GM19351 (cell line): ENCODE measurements at regions not wholly inside any gene's neighbourhood (a gene's known extent, or its start where the extent isn't known, plus 50 kb on each side); places are given as distances from the start of the nearest gene placed in this dataset.

Source experiments
- ATAC-seq: cut with Tn5 transposase; IDR thresholded peaks from one replicate; pipeline ENCODE4 v1.9.1; 2021; ENCODE audit warnings: mild to moderate bottlenecking, moderate library complexity; ENCODE audit not compliant: unreplicated experiment

DNA sequence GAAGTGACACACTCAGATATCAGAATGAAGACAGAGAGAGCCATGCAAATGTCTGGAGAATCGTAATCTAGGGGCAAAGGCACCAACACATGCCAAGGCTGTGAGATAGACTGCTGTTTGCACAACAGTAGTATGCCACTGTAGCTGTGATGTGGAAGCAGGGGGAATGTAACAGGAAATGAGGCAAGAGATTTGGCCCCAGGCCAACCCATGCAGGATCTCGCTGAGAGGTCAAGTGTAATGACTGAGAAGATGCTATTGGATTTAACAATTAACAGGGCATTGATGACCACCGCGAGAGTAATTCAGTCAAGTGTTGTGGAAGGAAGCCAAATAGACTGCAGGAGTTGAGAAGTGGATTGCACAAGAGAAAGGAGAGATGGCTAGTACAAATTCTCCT, 107.3 kb upstream of the ST6GALNAC5 start:
- ATAC-seq = no peak

DNA sequence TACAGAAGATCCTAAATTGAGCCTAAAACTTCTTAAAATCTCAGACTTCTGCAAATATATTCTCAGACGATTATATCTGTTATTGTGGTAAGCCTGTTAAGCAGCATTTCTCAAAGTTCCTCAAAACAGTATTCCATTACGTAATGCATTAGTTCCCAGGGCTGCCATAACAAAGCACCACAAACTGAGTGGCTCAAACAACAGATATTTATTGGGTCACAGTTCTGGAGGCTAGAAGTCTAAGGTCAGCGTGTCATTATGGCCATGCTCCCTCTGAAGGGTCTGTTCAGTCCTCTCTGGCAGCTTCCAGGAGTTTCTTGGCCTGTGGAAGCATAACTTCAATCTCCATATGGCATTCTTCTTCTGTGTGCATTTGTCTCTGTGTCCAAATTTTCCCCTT, 103.5 kb upstream of the ST6GALNAC5 start:
- ATAC-seq = no peak

DNA sequence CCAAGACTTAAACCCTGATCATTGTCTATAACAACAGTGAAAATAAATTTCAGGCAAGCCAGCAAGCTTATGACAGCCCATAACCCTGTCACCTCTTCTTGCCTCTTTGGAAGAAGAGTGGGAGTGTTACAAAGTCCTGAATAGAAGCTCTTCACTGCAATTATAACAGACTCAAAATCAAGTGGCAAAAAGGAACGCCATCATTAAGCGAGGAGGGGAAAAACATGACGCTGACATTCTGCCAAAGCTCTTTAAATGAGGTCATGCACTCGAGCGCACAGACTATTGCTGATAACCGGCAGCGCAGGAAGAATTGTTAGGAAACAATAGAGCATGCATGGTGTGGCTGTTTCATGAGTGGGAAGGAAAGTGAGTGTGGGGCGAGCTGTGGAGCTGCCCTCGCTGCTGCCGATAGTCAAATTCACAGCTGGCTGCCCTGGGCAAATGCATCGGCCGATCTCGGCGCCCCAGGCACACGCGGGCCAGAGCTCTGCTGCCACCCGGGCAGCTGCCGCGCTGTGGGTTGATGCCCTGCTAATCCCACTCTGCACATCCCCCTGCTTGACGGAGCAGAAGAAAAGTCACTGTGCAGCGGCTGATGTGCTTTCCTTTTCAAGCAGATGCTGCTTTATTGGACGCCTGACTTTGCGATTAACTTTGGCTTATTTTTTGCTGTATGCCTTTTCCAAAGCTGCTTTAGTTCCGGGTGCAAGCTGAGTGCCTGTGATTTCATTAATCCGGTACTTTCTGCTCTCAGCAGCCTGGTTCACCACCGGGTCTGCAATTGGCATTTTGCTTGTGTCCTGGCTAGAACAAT, 102.4 kb upstream of the ST6GALNAC5 start:
- ATAC-seq = no peak

DNA sequence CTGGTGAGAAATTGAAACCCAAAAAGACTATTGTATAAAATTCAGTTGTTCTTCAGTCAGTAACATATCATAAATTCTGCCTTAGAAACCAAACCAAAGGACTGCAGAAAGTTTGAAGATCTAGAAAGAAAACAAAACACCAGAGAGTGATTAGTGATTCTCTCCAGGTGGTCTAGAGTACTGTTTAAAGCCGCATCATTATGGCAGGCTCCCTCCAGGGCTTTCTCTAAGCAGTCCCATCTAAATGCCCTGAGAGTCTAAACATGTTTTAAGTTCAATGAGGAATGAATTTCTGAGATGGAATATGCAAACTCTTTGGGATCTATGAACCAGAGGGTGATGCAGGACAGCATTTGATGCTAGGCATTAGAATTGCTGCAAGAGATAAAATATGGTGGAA, 100.9 kb upstream of the ST6GALNAC5 start:
- no peak for ATAC-seq

DNA sequence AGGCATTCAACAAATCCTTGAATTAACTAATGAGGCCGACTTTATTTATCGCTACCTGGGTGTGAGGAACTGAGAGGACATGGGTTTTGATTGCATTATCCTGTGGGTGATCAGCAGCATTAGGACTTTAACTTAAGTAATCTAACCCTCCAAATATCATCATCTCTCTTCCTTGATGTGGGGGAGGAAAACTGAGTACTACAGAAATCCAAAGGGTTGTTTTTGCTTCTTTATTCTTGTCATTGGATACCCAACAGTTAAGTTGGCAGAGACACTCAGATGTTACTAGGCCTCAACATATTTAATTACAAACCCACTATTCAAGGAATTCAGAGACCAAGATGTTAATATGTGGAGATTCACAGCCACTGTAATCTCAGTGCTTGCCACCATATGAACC, 97.4 kb upstream of the ST6GALNAC5 start:
- no peak for ATAC-seq

DNA sequence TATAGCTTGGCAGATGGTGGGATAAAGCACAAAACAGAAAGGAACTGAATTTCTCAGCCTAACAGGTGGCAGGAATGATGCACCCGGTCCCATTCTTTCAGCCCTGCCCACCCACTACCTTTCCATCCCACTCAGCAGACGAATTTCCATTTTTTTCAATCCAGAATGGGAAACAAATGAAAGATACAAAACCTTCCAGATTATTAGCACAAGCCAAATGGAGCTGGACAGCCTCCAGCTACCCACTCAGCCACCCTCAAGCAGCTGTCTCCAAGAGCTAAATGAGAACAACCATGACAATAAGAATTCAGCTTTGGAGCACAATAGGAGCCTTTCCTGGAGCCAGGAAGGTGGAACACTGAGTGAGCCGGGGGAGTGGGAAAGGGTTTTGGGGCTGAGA, 96.3 kb upstream of the ST6GALNAC5 start:
- no peak for ATAC-seq

DNA sequence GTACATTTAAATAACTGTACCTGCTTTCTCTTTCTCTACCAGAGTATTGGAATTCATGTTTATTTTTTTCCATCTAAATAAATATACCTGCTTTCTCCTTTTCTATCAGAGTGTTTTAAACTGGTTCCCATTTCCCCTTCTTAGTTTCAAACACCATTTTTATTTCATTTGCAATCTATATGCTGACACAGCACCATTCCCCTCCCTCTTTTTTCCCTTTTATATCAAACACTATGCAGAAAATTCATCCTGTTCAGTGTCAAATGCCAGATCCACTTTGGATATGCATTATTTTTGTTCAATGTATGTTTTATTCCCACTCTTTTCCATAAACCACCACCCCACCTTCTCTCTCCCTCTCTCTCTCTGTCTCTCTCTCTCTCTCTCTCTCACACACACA, 85.8 kb upstream of the ST6GALNAC5 start:
- no peak for ATAC-seq

DNA sequence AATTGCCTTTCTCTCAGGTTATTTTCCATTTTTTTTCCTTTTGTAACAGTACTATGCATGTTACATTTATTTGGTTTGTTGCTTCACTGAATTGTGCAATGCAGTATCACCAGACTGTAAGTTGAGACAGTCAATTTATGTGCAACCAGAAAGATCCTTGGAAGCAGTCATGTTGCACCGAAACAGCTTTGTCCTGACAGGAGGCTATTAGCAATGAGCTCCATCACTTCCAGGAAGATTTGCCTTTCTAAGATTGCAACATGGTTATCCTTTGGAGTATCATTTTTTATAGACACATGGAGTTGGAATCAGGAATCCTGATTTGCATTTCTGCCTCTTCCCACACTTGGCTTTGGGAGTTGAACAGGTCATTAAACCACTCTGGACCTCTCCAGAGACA, 84.5 kb upstream of the ST6GALNAC5 start:
- ATAC-seq = no peak

DNA sequence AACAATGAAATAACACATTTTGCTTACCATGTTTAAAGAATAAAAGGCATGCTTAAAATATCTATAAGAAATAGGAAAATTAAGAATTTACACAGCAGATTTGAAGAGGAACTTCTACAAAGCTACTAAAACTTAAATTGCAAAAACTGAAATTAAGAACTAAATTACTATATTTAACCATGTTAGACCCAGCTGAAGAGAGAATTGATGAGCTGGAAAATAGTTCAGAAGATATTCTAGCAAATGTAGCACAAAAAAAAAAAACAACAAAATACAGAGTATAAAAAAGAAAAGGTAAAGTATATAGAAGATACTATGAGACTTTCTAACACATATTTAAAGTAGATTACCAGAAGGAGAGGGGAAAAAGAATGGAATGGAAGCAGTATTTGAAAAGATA, 82.8 kb upstream of the ST6GALNAC5 start:
- no peak for ATAC-seq

DNA sequence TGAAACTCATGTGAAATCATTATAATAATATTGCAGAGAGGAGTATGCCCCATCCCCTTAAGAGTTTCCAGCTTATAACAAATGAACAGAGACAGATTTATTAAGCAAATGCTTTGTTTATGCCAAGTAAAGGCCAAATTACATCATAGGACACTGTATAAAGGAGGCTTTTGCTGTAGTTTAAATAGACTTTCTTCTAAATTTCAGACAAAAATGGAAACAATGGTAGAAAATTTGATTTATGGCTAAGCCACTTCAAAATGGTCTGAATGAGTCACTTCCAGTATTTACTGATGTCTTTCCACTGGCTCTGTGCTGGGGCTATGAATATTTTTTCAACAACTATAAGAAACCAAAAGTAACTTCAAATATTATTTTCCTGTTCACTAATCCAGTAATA, 81.1 kb upstream of the ST6GALNAC5 start:
- no peak for ATAC-seq

DNA sequence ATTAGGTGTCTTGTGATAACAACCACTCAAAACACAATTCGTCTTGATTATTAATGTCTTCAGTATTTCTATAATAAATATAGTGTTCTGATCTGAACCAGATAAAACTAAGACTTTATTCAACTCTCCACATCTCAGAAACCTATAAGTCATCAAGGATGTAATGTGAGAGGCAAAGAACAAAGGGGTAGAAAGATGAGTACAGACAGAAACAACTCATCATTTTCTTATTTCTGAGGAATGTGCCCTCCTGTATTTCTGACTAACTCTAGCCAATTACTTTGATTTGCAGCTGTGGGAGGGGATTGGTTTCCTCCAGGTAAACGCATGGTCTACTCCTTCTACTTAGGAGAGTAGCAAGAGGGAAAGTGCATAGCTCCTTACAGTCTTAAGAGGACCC, 73.7 kb upstream of the ST6GALNAC5 start:
- no peak for ATAC-seq

DNA sequence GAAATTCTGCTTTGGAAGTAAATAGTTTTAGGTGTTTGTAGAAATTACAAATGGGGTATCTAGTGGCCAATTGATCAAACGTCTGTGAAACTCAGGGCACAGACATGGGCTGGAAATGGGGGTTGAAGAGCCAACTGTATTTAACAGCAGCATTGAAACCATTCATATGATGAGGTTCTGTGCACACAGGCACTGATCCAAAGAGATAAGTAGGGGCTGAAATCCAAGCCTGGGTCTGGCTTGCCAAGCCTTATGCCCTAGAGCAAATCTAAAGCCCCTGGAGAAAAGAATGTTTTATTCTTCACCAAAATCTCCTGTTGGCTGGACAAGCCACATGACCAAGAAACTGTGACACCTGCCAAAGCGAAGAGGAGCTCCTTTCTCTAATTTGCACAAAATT, 67.6 kb upstream of the ST6GALNAC5 start:
- no peak for ATAC-seq

DNA sequence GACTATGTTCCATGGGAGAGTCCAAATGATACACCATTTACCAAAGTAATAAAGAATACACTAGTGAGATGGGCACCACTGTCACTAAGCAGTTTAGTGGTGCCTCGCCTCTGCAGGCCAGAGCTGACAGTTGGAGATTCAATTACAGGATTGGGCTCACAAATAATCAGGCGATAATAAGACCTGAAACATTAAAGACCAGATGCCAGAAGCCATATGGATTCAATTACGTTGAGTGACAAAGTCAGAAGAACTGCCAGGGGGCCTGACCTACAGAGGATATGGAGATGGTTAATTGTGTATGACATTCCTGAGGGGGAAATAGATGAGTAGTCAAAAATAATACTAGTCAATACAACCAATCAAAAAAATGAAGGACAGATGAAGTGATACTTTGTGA, 65.2 kb upstream of the ST6GALNAC5 start:
- ATAC-seq = no peak

DNA sequence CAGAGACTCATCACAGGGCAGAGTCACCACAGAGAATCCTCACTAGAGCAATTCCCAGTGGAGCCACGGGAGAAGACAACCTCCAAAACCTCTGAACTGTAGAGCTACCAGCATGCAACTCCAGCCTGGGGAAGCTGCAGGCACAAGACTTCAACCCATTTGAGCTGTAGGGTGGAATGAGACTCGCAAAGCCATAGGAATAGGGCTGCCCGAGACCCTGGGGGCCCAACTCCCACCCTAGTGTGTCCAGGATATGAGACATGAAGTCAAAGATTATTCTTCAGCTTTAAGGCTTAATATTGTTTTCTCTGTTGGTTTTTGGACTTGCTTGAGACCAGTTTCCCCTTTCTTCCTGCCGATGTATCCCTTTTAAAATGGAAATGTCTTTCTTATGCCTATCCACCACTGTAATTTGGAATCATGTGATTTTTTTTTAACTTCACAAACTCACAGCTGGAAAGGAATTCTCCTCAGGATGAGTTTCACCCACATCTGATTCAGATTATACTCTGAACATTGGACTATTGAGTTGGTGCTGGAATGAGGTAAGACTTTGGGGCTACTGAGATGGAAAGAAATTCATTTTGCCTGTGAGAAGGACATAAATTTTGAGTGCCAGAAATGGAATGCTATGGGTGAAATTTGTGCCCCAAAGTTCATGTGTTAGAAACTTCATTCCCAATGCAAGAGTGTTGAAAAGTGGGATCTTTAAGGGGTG, 59.6 kb upstream of the ST6GALNAC5 start:
- ATAC-seq = no peak
